Chondrocyte (in vitro differentiated cells): ENCODE measurements at regions not wholly inside any gene's neighbourhood (a gene's known extent, or its start where the extent isn't known, plus 50 kb on each side); places are given as distances from the start of the nearest gene placed in this dataset.

Source experiments
- DNase-seq: peaks from one replicate; pipeline ENCODE4 v3.0.0; 2021; ENCODE audit warnings: mixed read lengths, low spot score
- H3K27ac Mint-ChIP-seq: one replicate; pipeline ENCODE4 v1.8.0; 2021; ENCODE audit warnings: mild to moderate bottlenecking, moderate library complexity, mixed read lengths; ENCODE audit not compliant: unreplicated experiment
- H3K27me3 Mint-ChIP-seq: 2 replicates; pipeline ENCODE4 v1.8.0; 2021; ENCODE audit warnings: low read depth, mixed read lengths
- H3K36me3 Mint-ChIP-seq: 2 replicates; pipeline ENCODE4 v1.8.0; 2021; ENCODE audit warnings: low read depth, mixed read lengths
- H3K4me1 Mint-ChIP-seq: 2 replicates; pipeline ENCODE4 v1.8.0; 2021; ENCODE audit warnings: low read depth, mild to moderate bottlenecking, mixed read lengths
- H3K4me3 Mint-ChIP-seq: one replicate; pipeline ENCODE4 v1.8.0; 2021; ENCODE audit warnings: mild to moderate bottlenecking, moderate library complexity, mixed read lengths; ENCODE audit not compliant: unreplicated experiment
- H3K9me3 Mint-ChIP-seq: 2 replicates; pipeline ENCODE4 v1.8.0; 2021; ENCODE audit warnings: low read depth, mixed read lengths
- TF ChIP-seq, protein P1 (sequence below): fragments of 200-600 bp; sonication (generic); IDR thresholded peaks from 2 replicates; pipeline ENCODE4 v1.5.0; 2021; ENCODE audit warnings: antibody characterized with exemption, mild to moderate bottlenecking, moderate library complexity

- Mint-ChIP-seq H3K27me3 (no peaks in the 10 kb centered on the region), H3K4me1 (no peaks in the 10 kb centered on the region), H3K27ac (no peak overlapping the region), H3K4me3 (no peak overlapping the region), H3K9me3 (peaks cover 15% of the 10 kb centered on the region), H3K36me3 (no peaks in the 10 kb centered on the region)
- DNase-seq: no peak
- TF ChIP-seq, protein P1, sequence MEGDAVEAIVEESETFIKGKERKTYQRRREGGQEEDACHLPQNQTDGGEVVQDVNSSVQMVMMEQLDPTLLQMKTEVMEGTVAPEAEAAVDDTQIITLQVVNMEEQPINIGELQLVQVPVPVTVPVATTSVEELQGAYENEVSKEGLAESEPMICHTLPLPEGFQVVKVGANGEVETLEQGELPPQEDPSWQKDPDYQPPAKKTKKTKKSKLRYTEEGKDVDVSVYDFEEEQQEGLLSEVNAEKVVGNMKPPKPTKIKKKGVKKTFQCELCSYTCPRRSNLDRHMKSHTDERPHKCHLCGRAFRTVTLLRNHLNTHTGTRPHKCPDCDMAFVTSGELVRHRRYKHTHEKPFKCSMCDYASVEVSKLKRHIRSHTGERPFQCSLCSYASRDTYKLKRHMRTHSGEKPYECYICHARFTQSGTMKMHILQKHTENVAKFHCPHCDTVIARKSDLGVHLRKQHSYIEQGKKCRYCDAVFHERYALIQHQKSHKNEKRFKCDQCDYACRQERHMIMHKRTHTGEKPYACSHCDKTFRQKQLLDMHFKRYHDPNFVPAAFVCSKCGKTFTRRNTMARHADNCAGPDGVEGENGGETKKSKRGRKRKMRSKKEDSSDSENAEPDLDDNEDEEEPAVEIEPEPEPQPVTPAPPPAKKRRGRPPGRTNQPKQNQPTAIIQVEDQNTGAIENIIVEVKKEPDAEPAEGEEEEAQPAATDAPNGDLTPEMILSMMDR: no peak
Observed at GRCh38 chr3:152040319-152040718, 166.9 kb downstream of the SUCNR1 start.

DNA sequence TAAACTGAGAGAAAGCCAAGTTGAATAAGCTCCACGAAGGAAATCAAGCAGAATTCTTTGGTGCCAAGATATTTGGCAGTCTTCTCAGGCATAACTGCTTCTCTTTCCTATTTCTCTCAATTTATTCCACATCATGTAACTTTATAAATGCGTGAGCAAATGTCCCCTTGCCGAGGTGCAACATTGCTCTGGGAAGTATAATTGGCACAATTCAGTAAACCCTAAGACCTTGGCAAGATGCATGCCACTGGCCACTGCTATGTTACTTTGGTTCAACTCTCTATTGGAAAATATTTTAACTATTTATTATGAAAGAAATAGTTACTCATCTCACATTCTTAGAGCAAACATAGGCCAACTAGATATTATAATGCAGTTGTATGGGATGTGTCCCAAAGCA, 170.2 kb downstream of the SUCNR1 start:
- no peak for DNase-seq
- Mint-ChIP-seq H3K27ac (no peak overlapping the region), H3K36me3 (no peaks in the 10 kb centered on the region), H3K9me3 (peaks cover 5% of the 10 kb centered on the region), H3K4me1 (no peaks in the 10 kb centered on the region), H3K27me3 (no peaks in the 10 kb centered on the region), H3K4me3 (no peak overlapping the region)
- TF ChIP-seq, protein P1: no peak

DNA sequence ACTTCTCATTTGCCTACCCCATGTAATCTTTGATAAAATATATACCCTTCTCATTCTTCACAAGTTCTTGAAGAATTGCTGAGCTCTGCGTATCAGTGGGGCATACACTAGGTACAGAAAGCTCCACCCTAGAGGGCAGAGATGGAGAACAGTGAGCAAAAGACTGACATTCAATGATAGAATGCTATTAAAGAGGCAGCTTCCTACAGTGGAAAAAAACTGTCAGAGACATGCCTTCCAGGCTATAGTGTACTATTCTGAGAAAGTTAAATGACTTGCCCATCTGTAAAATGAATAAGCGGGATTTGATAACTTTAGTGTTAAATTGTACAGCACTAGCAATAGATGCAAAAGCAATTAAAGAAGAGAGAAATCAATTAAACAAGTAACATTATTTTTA, 172.8 kb downstream of the SUCNR1 start:
- H3K27me3 Mint-ChIP-seq: no peaks in the 10 kb centered on the region
- no peak overlapping the region for H3K4me3 Mint-ChIP-seq
- DNase-seq: no peak
- H3K36me3 Mint-ChIP-seq: no peaks in the 10 kb centered on the region
- TF ChIP-seq, protein P1: no peak
- peaks cover 3% of the 10 kb centered on the region for H3K4me1 Mint-ChIP-seq
- H3K27ac Mint-ChIP-seq: no peak overlapping the region
- H3K9me3 Mint-ChIP-seq: peaks cover 3% of the 10 kb centered on the region

DNA sequence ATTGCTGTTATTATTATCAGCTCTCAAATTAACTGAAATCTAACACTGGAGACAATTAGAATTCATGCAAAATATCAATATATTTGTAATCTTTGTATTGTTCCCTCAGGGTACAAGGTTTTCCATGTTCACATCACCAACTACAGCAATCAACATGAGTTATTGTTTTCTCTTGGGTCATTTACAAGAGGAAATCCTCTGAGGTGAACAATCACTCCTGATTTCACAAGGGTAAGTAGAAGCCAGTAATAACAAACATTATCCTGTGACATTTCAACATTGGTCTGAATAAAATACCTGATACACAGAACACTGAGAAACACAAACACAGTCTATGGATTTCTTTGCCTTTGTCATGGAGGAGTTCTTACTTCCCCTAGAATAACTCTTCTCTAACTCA, 174.0 kb downstream of the SUCNR1 start:
- Mint-ChIP-seq H3K9me3 (peaks cover 3% of the 10 kb centered on the region), H3K27ac (no peak overlapping the region), H3K36me3 (no peaks in the 10 kb centered on the region), H3K27me3 (no peaks in the 10 kb centered on the region), H3K4me1 (peaks cover 15% of the 10 kb centered on the region), H3K4me3 (no peak overlapping the region)
- TF ChIP-seq, protein P1: no peak
- no peak for DNase-seq

DNA sequence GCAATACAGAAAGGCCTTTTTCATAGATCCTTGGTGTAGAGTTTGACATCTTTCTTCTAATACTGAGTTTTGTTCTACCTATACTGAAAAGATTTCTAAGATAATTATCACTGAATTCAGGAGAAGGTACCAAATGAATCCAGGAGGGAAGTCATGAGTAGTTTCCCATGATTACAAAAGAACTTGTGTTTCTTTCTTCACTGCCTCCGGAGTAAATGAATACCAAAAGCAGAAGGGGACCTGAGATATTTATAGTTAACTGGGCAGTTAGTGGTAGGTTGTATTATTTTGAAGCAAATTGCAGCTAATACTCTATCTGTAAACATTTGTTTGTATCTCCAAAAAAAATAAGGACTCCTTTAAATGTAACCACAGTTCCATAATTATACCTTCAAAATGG, 175.4 kb downstream of the SUCNR1 start:
- Mint-ChIP-seq H3K4me3 (no peak overlapping the region), H3K4me1 (peaks cover 15% of the 10 kb centered on the region), H3K27me3 (no peaks in the 10 kb centered on the region), H3K27ac (no peak overlapping the region), H3K9me3 (peaks cover 3% of the 10 kb centered on the region), H3K36me3 (no peaks in the 10 kb centered on the region)
- TF ChIP-seq, protein P1: no peak
- no peak for DNase-seq
